ENCODE measurements at regions not wholly inside any gene's neighbourhood (a gene's known extent, or its start where the extent isn't known, plus 50 kb on each side); places are given as distances from the start of the nearest gene placed in this dataset.

DNA sequence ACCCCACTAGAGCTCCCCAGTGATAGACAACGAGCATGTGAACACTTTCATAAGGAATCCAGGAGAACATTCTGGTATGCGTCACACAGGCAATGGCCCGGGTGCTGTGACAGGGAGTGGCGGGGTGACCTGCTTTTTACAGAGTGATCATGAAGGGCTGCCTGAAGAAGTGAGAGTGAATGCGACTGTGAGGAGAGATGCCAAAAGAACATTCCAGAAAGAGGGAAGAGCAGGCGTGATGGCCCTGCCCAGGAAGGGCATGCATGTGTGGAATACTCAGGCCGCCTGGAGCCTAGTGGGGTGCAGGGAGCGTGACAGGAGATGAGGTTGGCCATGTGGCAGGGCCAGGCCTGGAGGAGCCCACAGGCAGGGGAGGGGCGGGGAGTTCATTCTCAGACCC lies 53.8 kb downstream of the FZD10 start:
- Histone ChIP-seq H3K36me3 (replicated peaks) (no peaks in the 10 kb centered on the region), H3K4me1 (no peaks in the 10 kb centered on the region), H3K27me3 (ENCODE audit: low read depth) (no peaks in the 10 kb centered on the region), H3K4me3 (no peak overlapping the region), H3K9me3 (no peaks in the 10 kb centered on the region)
- DNase-seq (ENCODE audit: low spot score in 2 of 2) = no peak
- in situ Hi-C loops (cut with MboI; ENCODE audit: low sequenced_read_pairs) = no loop called here

DNA sequence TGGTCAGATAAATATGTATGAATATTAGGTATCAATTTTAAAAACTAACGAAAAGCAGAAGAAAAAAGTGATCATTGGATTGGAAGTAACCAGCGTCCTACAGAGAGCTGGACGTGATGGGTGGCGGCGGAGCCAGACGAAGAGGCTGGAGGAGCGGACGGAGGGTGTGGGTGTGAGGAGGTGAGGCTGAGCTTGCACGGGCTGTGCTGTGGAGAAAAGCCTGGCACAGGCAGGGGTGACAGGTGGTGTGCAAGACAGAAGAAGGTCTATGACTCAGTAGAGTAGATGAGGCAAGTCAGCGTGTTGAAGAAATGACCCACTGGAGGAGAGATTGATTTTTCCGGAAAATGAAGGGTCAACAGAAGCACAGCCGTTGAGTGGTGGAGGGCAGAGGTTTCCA lies 56.4 kb downstream of the FZD10 start:
- no peaks in the 10 kb centered on the region for H3K27me3 ChIP-seq (ENCODE audit: low read depth)
- in situ Hi-C loops (cut with MboI; ENCODE audit: low sequenced_read_pairs) = no loop called here

GRCh38 chr12:130219929-130220705 lies 57.9 kb downstream of the FZD10 start:
- in situ Hi-C loops (cut with MboI; ENCODE audit: low sequenced_read_pairs) = no loop called here
- Histone ChIP-seq H3K4me1 (no peaks in the 10 kb centered on the region), H3K36me3 (replicated peaks) (no peaks in the 10 kb centered on the region), H3K9me3 (no peaks in the 10 kb centered on the region), H3K27me3 (ENCODE audit: low read depth) (no peaks in the 10 kb centered on the region), H3K4me3 (no peak overlapping the region)
- no peak for DNase-seq (ENCODE audit: low spot score in 2 of 2)

More for the DNA sequence above, 56.4 kb downstream of the FZD10 start:
- Histone ChIP-seq H3K9me3 (no peaks in the 10 kb centered on the region), H3K4me3 (no peak overlapping the region), H3K36me3 (replicated peaks) (no peaks in the 10 kb centered on the region), H3K4me1 (no peaks in the 10 kb centered on the region)
- no peak for DNase-seq (ENCODE audit: low spot score in 2 of 2)

GRCh38 chr12:130220706-130221100 lies 58.4 kb downstream of the FZD10 start:
- Histone ChIP-seq H3K36me3 (replicated peaks) (no peaks in the 10 kb centered on the region), H3K4me1 (no peaks in the 10 kb centered on the region), H3K27me3 (ENCODE audit: low read depth) (no peaks in the 10 kb centered on the region), H3K4me3 (no peak overlapping the region), H3K9me3 (no peaks in the 10 kb centered on the region)
- DNase-seq (ENCODE audit: low spot score in 2 of 2) = no peak
- in situ Hi-C loops (cut with MboI; ENCODE audit: low sequenced_read_pairs) = no loop called here

GRCh38 chr12:130222519-130223218 lies 60.4 kb downstream of the FZD10 start:
- in situ Hi-C loops (cut with MboI; ENCODE audit: low sequenced_read_pairs) = no loop called here
- no peak for DNase-seq (ENCODE audit: low spot score in 2 of 2)
- no peaks in the 10 kb centered on the region for H3K9me3 ChIP-seq

DNA sequence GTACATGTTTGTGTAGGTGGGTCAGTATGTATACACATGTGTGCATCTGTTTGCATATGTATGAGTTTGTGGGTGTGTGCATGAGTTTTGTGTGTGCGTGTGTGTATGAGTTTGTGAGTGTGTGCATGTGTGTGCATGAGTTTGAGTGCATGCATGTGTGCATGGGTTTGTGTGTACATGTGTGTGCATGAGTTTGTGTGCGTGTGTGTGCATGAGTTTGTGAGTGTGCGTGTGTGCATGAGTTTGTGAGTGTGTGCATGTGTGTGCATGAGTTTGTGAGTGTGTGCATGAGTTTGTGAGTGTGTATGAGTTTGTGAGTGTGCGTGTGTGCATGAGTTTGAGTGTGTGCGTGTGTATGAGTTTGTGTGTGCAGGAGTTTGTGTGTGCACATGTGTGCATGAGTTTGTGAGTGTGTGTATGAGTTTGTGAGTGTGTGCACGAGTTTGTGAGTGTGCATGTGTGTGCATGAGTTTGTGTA lies 61.5 kb downstream of the FZD10 start:
- H3K27me3 ChIP-seq (ENCODE audit: low read depth) = no peaks in the 10 kb centered on the region

More at GRCh38 chr12:130222519-130223218, 60.4 kb downstream of the FZD10 start:
- Histone ChIP-seq H3K4me3 (no peak overlapping the region), H3K36me3 (replicated peaks) (no peaks in the 10 kb centered on the region), H3K27me3 (ENCODE audit: low read depth) (no peaks in the 10 kb centered on the region), H3K4me1 (no peaks in the 10 kb centered on the region)

GRCh38 chr12:130224613-130225012 lies 62.3 kb downstream of the FZD10 start:
- Histone ChIP-seq H3K9me3 (no peaks in the 10 kb centered on the region), H3K36me3 (replicated peaks) (no peaks in the 10 kb centered on the region), H3K27me3 (ENCODE audit: low read depth) (no peaks in the 10 kb centered on the region), H3K4me3 (no peak overlapping the region), H3K4me1 (no peaks in the 10 kb centered on the region)
- no peak for DNase-seq (ENCODE audit: low spot score in 2 of 2)
- in situ Hi-C loops (cut with MboI; ENCODE audit: low sequenced_read_pairs) = no loop called here

More for the DNA sequence above, 61.5 kb downstream of the FZD10 start:
- no peaks in the 10 kb centered on the region for H3K36me3 ChIP-seq (replicated peaks)
- no peak overlapping the region for H3K4me3 ChIP-seq
- H3K4me1 ChIP-seq = no peaks in the 10 kb centered on the region
- no peak for DNase-seq (ENCODE audit: low spot score in 2 of 2)
- no peaks in the 10 kb centered on the region for H3K9me3 ChIP-seq
- in situ Hi-C loops (cut with MboI; ENCODE audit: low sequenced_read_pairs) = no loop called here

DNA sequence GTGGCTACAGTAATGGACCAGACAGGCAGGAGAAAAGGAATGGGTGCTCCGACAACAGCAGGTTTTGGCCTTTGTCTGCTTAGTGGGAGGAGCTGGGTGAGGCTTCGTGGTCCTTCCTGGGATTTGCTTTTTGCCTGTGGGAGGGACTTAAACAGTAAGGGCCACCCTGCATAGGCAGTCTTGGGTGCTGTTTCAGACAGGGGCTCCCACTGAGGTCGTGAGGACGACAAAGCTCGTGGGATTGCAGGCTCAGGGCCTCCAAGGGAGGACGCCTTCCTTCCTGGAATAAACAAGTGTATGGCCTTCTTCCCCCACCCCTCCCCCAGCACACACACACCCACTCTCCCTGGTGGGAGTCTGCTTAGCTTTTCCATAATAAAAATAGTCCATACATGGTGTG lies 63.1 kb downstream of the FZD10 start:
- in situ Hi-C loops (cut with MboI; ENCODE audit: low sequenced_read_pairs) = no loop called here
- Histone ChIP-seq H3K36me3 (replicated peaks) (no peaks in the 10 kb centered on the region), H3K9me3 (no peaks in the 10 kb centered on the region), H3K27me3 (ENCODE audit: low read depth) (no peaks in the 10 kb centered on the region), H3K4me1 (no peaks in the 10 kb centered on the region), H3K4me3 (no peak overlapping the region)
- DNase-seq (ENCODE audit: low spot score in 2 of 2) = no peak

DNA sequence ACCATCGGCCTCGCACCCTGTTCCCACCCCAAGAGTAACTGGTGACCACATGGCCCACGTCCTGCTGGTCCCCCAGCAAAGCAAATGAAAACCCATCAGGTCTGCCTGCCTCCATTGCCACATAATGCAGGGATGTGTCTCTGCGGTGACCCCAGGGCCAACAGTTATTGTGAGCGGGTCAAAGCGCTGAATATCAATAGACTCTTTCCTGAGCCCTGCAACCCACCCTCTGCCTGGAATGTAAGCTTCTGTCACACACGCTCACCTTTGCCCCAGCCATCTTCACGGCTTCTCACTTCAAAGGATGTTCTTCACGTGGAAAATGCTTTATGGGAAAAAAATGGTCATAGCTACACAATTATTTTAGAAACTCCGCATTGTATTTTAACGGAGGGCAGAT lies 63.9 kb downstream of the FZD10 start:
- no peak for DNase-seq (ENCODE audit: low spot score in 2 of 2)
- in situ Hi-C loops (cut with MboI; ENCODE audit: low sequenced_read_pairs) = no loop called here
- Histone ChIP-seq H3K36me3 (replicated peaks) (no peaks in the 10 kb centered on the region), H3K9me3 (no peaks in the 10 kb centered on the region), H3K4me3 (no peak overlapping the region), H3K27me3 (ENCODE audit: low read depth) (no peaks in the 10 kb centered on the region), H3K4me1 (no peaks in the 10 kb centered on the region)

GRCh38 chr12:130226771-130227170 lies 64.5 kb downstream of the FZD10 start:
- H3K27me3 ChIP-seq (ENCODE audit: low read depth) = no peaks in the 10 kb centered on the region
- H3K4me1 ChIP-seq = no peaks in the 10 kb centered on the region
- no peaks in the 10 kb centered on the region for H3K36me3 ChIP-seq (replicated peaks)
- no peak for DNase-seq (ENCODE audit: low spot score in 2 of 2)
- H3K4me3 ChIP-seq = no peak overlapping the region
- in situ Hi-C loops (cut with MboI; ENCODE audit: low sequenced_read_pairs) = no loop called here
- no peaks in the 10 kb centered on the region for H3K9me3 ChIP-seq

- in situ Hi-C loops (cut with MboI; ENCODE audit: low sequenced_read_pairs) = no loop called here
- no peak overlapping the region for H3K4me3 ChIP-seq
These were observed 65.4 kb downstream of the FZD10 start for GRCh38 chr12:130227641-130228040.

GRCh38 chr12:130236446-130236845 lies 74.2 kb downstream of the FZD10 start:
- H3K27me3 ChIP-seq (ENCODE audit: low read depth) = no peaks in the 10 kb centered on the region

More at GRCh38 chr12:130227641-130228040, 65.4 kb downstream of the FZD10 start:
- Histone ChIP-seq H3K27me3 (ENCODE audit: low read depth) (no peaks in the 10 kb centered on the region), H3K9me3 (no peaks in the 10 kb centered on the region), H3K36me3 (replicated peaks) (no peaks in the 10 kb centered on the region), H3K4me1 (no peaks in the 10 kb centered on the region)
- no peak for DNase-seq (ENCODE audit: low spot score in 2 of 2)

DNA sequence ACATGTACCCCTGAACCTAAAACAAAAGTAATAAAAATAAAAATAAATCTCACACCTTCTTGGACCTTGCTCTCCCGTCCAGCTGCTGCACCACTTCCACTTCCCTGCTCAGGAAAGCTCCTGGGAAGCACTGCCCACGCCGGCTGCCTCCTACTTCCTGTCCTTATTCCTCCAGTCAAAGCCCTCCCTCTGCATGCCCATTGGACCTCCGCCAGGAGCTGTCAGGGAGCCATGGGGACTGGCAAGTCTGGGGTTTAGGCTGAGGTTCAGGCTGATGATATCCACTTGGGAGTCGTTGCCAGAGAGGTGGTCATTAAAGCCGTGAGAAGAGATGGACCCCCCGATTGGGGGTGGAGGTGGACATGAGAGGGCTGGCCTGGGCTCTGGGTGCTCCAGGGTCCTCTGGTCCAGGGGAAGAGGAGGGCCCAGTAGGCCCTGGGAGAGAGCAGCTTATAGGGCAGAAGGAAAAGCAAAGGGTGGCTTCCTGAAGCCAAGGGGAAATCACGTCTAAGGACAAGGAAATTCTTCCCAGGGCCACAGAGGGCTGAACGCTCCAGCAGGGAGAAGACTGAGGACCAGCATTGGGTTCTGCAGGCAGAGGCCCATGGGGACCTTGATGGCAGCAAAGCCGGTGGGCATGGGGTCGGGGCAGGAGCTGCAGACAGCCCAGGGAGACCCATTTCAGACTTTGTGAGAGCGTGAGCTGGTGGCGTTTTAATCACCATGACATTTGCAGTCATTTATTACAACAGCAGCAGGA lies 78.7 kb downstream of the FZD10 start:
- Histone ChIP-seq H3K4me3 (no peak overlapping the region), H3K9me3 (no peaks in the 10 kb centered on the region), H3K36me3 (replicated peaks) (no peaks in the 10 kb centered on the region), H3K27me3 (ENCODE audit: low read depth) (no peaks in the 10 kb centered on the region), H3K4me1 (no peaks in the 10 kb centered on the region)
- in situ Hi-C loops (cut with MboI; ENCODE audit: low sequenced_read_pairs) = no loop called here
- no peak for DNase-seq (ENCODE audit: low spot score in 2 of 2)

More at GRCh38 chr12:130236446-130236845, 74.2 kb downstream of the FZD10 start:
- in situ Hi-C loops (cut with MboI; ENCODE audit: low sequenced_read_pairs) = no loop called here
- Histone ChIP-seq H3K4me1 (no peaks in the 10 kb centered on the region), H3K9me3 (no peaks in the 10 kb centered on the region), H3K36me3 (replicated peaks) (no peaks in the 10 kb centered on the region), H3K4me3 (no peak overlapping the region)
- no peak for DNase-seq (ENCODE audit: low spot score in 2 of 2)

DNA sequence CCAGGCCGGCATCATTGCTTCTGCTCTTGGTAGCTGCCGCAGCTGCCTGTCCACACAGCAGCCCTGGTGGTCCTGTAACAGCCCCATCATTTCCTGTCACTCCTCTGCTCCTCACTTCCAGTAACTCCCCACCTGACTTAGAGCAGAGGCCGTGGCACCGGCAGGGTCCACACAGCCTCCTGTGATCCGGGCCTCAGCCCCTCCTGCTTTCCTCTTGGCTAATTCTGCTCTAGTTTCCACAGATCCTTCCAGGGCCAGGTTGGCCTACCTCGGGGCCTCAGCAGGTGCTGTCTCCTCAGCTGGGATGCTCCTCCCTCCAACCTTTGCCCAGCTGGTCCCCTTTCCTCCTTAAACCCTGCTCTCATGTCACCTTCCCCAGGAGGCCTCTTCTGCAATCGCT lies 80.2 kb downstream of the FZD10 start:
- no peak for DNase-seq (ENCODE audit: low spot score in 2 of 2)
- H3K4me1 ChIP-seq = no peaks in the 10 kb centered on the region
- in situ Hi-C loops (cut with MboI; ENCODE audit: low sequenced_read_pairs) = no loop called here
- H3K36me3 ChIP-seq (replicated peaks) = no peaks in the 10 kb centered on the region
- H3K9me3 ChIP-seq = no peaks in the 10 kb centered on the region
- H3K4me3 ChIP-seq = no peak overlapping the region
- H3K27me3 ChIP-seq (ENCODE audit: low read depth) = no peaks in the 10 kb centered on the region
